Liver (tissue), 8 donors: ENCODE measurements at regions not wholly inside any gene's neighbourhood (a gene's known extent, or its start where the extent isn't known, plus 50 kb on each side); places are given as distances from the start of the nearest gene placed in this dataset.

ENCODE experiments used
- DNase-seq: peaks from one replicate; pipeline ENCODE4 v3.0.0-alpha.2; 2017; ENCODE audit warnings: low spot score
- H3K27ac ChIP-seq, 2 donors: one replicate each; pipeline ENCODE4 v1.7.0; 2013; ENCODE audit warnings: inconsistent platforms in 2 of 2, low read length in 2 of 2, control low read depth in 1 of 2, low read depth in 1 of 2, mild to moderate bottlenecking in 1 of 2
- H3K27me3 ChIP-seq, 4 donors: one replicate each; pipeline versions ENCODE4 v1.6.1 to v1.7.0; 2013; ENCODE audit warnings: low read length in 3 of 4, inconsistent platforms in 1 of 4, mild to moderate bottlenecking in 1 of 4, moderate library complexity in 1 of 4; ENCODE audit not compliant: control insufficient read depth in 4 of 4, insufficient read depth in 4 of 4
- H3K36me3 ChIP-seq, 4 donors: one replicate each; pipeline versions ENCODE4 v1.6.1 to v1.7.0; 2013; ENCODE audit warnings: low read length in 3 of 4, mild to moderate bottlenecking in 3 of 4, low read depth in 1 of 4, moderate library complexity in 1 of 4; ENCODE audit not compliant: control insufficient read depth in 4 of 4, insufficient read depth in 3 of 4
- H3K4me1 ChIP-seq, 4 donors: one replicate each; pipeline versions ENCODE4 v1.6.1 to v1.7.0; 2013; ENCODE audit warnings: low read length in 3 of 4, mild to moderate bottlenecking in 3 of 4, moderate library complexity in 1 of 4; ENCODE audit not compliant: control insufficient read depth in 4 of 4, insufficient read depth in 4 of 4
- H3K4me3 ChIP-seq, 3 donors: one replicate each; pipeline versions ENCODE4 v1.6.1 to v1.7.0; 2013; ENCODE audit warnings: low read length in 3 of 3, control low read depth in 1 of 3, low read depth in 1 of 3, mild to moderate bottlenecking in 1 of 3
- H3K9ac ChIP-seq, 2 donors: one replicate each; pipeline ENCODE4 v1.7.0; 2013; ENCODE audit warnings: low read length in 2 of 2, mild to moderate bottlenecking in 2 of 2, moderate library complexity in 2 of 2, control low read depth in 1 of 2, low read depth in 1 of 2
- H3K9me3 ChIP-seq, 4 donors: one replicate each; pipeline versions ENCODE4 v1.6.1 to v1.7.0; 2013; ENCODE audit warnings: low read length in 3 of 4; ENCODE audit not compliant: control insufficient read depth in 4 of 4
- ATF3 ChIP-seq: IDR thresholded peaks from 2 replicates; pipeline ENCODE4 v1.6.1; 2016; ENCODE audit warnings: antibody characterized with exemption
- CTCF ChIP-seq: fragments of 150-350 bp; IDR thresholded peaks from 2 replicates; pipeline ENCODE4 v1.5.1; 2017; ENCODE audit warnings: improper control_type of control experiment, low read depth, low read length; ENCODE audit not compliant: missing input control
- EGR1 ChIP-seq, 2 donors: IDR thresholded peaks; 2 replicates each; pipeline ENCODE4 v1.6.1; 2016 to 2018; ENCODE audit warnings: antibody characterized with exemption in 2 of 2, low read depth in 2 of 2
- FOXA1 ChIP-seq: IDR thresholded peaks from 2 replicates; pipeline ENCODE4 v1.6.1; 2016; ENCODE audit warnings: antibody characterized with exemption
- FOXA2 ChIP-seq: IDR thresholded peaks from 2 replicates; pipeline ENCODE4 v1.6.1; 2016; ENCODE audit warnings: antibody characterized with exemption
- GABPA ChIP-seq, 2 donors: IDR thresholded peaks in 1 of 2; conservative IDR thresholded peaks in 1 of 2; 2 replicates each; pipeline ENCODE4 v1.6.1; 2016; ENCODE audit warnings: antibody characterized with exemption in 2 of 2, mild to moderate bottlenecking in 1 of 2, moderate library complexity in 1 of 2
- HNF4A ChIP-seq, 2 donors: conservative IDR thresholded peaks; 2 replicates each; pipeline ENCODE4 v1.6.1; 2016; ENCODE audit warnings: antibody characterized with exemption in 2 of 2, mild to moderate bottlenecking in 2 of 2
- JUND ChIP-seq, 2 donors: IDR thresholded peaks; 2 replicates each; pipeline ENCODE4 v1.6.1; 2016; ENCODE audit warnings: antibody characterized with exemption in 2 of 2
- MAX ChIP-seq: IDR thresholded peaks from 2 replicates; pipeline ENCODE4 v1.6.1; 2016; ENCODE audit warnings: antibody characterized with exemption
- NR2F2 ChIP-seq: IDR thresholded peaks from 2 replicates; pipeline ENCODE4 v1.6.1; 2016; ENCODE audit warnings: antibody characterized with exemption
- RAD21 ChIP-seq, 2 donors: IDR thresholded peaks; 2 replicates each; pipeline ENCODE4 v1.6.1; 2016; ENCODE audit warnings: antibody characterized with exemption in 2 of 2, mild to moderate bottlenecking in 2 of 2
- REST ChIP-seq: IDR thresholded peaks from 2 replicates; pipeline ENCODE4 v1.6.1; 2016; ENCODE audit warnings: antibody characterized with exemption, mild to moderate bottlenecking
- RXRA ChIP-seq, 2 donors: IDR thresholded peaks; 2 replicates each; pipeline ENCODE4 v1.6.1; 2017 to 2018; ENCODE audit warnings: antibody characterized with exemption in 2 of 2, mild to moderate bottlenecking in 1 of 2
- SP1 ChIP-seq: IDR thresholded peaks from 2 replicates; pipeline ENCODE4 v1.6.1; 2018; ENCODE audit warnings: antibody characterized with exemption, mild to moderate bottlenecking
- TAF1 ChIP-seq: conservative IDR thresholded peaks from 2 replicates; pipeline ENCODE4 v1.6.1; 2016; ENCODE audit warnings: antibody characterized with exemption, mild to moderate bottlenecking
- YY1 ChIP-seq: IDR thresholded peaks from 2 replicates; pipeline ENCODE4 v1.6.1; 2016; ENCODE audit warnings: antibody characterized with exemption, mild to moderate bottlenecking
- ZBTB33 ChIP-seq: IDR thresholded peaks from 2 replicates; pipeline ENCODE4 v1.6.1; 2016; ENCODE audit warnings: antibody characterized with exemption
- WGBS: extraction: QIAGEN DNeasy Blood & Tissue Kit; methylation state at CpG from one replicate; pipeline ENCODE4 v1.1.7; 2013; 5-methylcytosine and 5-hydroxymethylcytosine counted together
- donor health status: healthy.
- donor health status: healthy.
- donor health status: healthy.
- donor health status: healthy.
- donor health status: healthy.

GRCh38 chr20:60339738-60340137 lies 381.5 kb downstream of the CDH26 start:
- Histone ChIP-seq H3K27ac (no peak overlapping the region), H3K36me3 (no peaks in the 10 kb centered on the region), H3K9me3 (no peaks in the 10 kb centered on the region), H3K9ac (no peak overlapping the region), H3K27me3 (peaks cover 0 to 3% (median 0%) of the 10 kb centered on the region in 4 donors), H3K4me1 (no peaks in the 10 kb centered on the region), H3K4me3 (no peak overlapping the region)
- TF ChIP-seq FOXA1 (no peak), NR2F2 (no peak), TAF1 (no peak), YY1 (no peak)
- no peak for DNase-seq
- 70% methylated on average over 6 of the region's 6 CpGs for WGBS

- Histone ChIP-seq H3K27ac (no peak overlapping the region), H3K9ac (no peak overlapping the region), H3K36me3 (no peaks in the 10 kb centered on the region), H3K4me3 (no peak overlapping the region), H3K4me1 (no peaks in the 10 kb centered on the region), H3K27me3 (peaks cover 0 to 3% (median 0%) of the 10 kb centered on the region in 4 donors), H3K9me3 (no peaks in the 10 kb centered on the region)
- no peak for TF ChIP-seq GABPA (IDR thresholded peaks at IDR 0.05 in 1 of 2, conservative IDR thresholded peaks at IDR 0.05 in 1 of 2)
- WGBS: 78% methylated on average over 4 of the region's 4 CpGs
- no peak for DNase-seq
Measured at GRCh38 chr20:60340232-60340631, 382.0 kb downstream of the CDH26 start.

- H3K36me3 ChIP-seq: no peaks in the 10 kb centered on the region
- no peak overlapping the region for H3K27ac ChIP-seq
- WGBS: 70% methylated on average over 7 of the region's 7 CpGs
- peaks cover 0 to 3% (median 0%) of the 10 kb centered on the region in 4 donors for H3K27me3 ChIP-seq
- H3K4me3 ChIP-seq: no peak overlapping the region
- H3K9ac ChIP-seq: no peak overlapping the region
- no peak for DNase-seq
- TF ChIP-seq JUND (IDR thresholded peaks at IDR 0.05) (no peak), YY1 (no peak)
- no peaks in the 10 kb centered on the region for H3K4me1 ChIP-seq
- H3K9me3 ChIP-seq: no peaks in the 10 kb centered on the region
Measured at GRCh38 chr20:60341062-60341461, 382.8 kb downstream of the CDH26 start.

GRCh38 chr20:60345106-60345505 lies 386.9 kb downstream of the CDH26 start:
- Histone ChIP-seq H3K4me3 (no peak overlapping the region), H3K9ac (no peak overlapping the region), H3K27ac (no peak overlapping the region), H3K9me3 (peaks cover 0 to 3% (median 0%) of the 10 kb centered on the region in 4 donors), H3K36me3 (no peaks in the 10 kb centered on the region), H3K4me1 (no peaks in the 10 kb centered on the region), H3K27me3 (peaks cover 0 to 3% (median 0%) of the 10 kb centered on the region in 4 donors)
- WGBS: 71% methylated on average over 5 of the region's 5 CpGs
- no peak for DNase-seq
- TF ChIP-seq NR2F2 (no peak), FOXA1 (no peak), TAF1 (no peak), CTCF (no peak), HNF4A (conservative IDR thresholded peaks at IDR 0.05) (no peak), YY1 (no peak), MAX (no peak), SP1 (no peak), ZBTB33 (no peak), EGR1 (IDR thresholded peaks at IDR 0.05; ENCODE audit: low read depth in 2 of 2) (no peak), JUND (IDR thresholded peaks at IDR 0.05) (no peak), RAD21 (IDR thresholded peaks at IDR 0.05) (no peak), REST (no peak), RXRA (IDR thresholded peaks at IDR 0.05) (no peak), ATF3 (no peak), FOXA2 (no peak), GABPA (IDR thresholded peaks at IDR 0.05 in 1 of 2, conservative IDR thresholded peaks at IDR 0.05 in 1 of 2) (no peak)
